HG02870 (cell line): ENCODE measurements at regions not wholly inside any gene's neighbourhood (a gene's known extent, or its start where the extent isn't known, plus 50 kb on each side); places are given as distances from the start of the nearest gene placed in this dataset.
"Not testable (repeated sequence)": the region's sequence is repeated elsewhere in the genome, so short reads cannot be mapped to it uniquely, and the experiment has no call there.

Source experiments
- ATAC-seq: cut with Tn5 transposase; IDR thresholded peaks from one replicate; pipeline ENCODE4 v1.9.1; 2021; ENCODE audit warnings: mild to moderate bottlenecking, moderate library complexity; ENCODE audit not compliant: unreplicated experiment

DNA sequence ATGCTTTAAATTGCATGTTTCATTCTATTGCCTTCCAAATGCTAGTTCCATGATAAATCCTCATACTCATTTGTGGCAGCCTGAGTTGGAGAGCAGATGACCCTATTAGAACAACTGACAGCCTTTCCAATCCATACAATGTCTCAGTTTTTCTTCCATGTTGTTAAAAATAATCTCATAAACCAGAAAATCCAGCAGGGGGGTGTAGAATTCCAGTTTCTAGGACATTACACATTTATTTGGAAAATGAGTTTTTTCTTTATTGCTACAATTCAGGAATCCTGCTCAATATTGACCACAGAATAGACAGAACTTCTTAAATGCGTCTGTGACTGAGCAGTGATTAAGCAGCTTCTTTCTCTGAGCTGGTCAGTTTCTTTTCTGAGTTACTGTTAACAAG is 174.2 kb upstream of the ATP10A start:
- ATAC-seq, result no peak

DNA sequence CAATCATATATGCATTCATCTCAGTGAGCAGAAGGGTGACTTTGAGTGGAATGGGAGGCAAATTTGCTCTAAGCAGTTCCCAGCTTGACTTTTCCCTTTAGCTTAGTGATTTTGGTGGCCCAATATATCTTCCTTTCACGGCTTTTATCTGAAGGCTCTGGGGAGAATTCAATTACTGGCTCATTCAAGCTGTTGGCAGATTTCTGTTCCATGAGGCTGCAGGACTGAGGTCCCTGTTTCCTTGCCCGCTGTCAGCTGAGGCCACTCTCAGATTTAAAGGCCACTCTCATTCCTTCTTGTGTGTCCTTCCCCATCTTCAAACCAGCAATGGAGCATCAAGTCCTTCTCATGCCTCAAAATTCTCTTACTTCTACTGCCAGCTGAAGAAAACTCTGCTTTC is 170.4 kb upstream of the ATP10A start:
- no peak for ATAC-seq

DNA sequence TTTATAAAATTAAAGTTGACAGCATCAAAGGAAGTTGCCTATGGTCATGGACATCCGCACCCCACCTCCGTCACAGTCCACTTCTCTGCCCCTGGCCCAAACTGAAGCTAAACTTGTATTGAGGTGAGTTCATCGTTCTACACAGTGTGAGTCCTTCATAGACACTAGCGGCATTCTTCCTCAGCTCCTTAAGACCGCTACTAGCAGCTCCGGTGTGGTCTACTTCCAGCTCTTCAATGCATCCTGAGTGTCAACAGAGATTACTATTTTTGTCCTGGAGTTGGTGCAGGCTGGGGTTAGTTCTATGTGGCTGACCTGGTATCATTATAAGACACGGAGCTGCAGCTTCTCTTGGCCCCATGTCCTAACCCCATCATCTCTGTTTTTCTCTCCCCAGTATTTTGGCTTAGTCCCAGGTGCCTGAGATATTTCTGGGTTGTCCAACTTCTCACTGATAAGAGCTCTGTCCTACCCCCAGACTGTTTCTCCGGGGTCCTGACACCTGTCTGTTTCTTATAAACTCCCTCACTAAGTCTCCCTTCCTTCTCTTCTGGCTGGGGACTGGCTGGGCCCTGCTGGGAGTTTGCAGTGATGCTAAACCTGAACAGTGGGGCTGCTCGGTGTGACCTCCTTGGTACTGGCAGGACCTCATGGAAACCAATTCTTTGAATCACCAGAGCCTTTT is 169.2 kb upstream of the ATP10A start:
- no peak for ATAC-seq

DNA sequence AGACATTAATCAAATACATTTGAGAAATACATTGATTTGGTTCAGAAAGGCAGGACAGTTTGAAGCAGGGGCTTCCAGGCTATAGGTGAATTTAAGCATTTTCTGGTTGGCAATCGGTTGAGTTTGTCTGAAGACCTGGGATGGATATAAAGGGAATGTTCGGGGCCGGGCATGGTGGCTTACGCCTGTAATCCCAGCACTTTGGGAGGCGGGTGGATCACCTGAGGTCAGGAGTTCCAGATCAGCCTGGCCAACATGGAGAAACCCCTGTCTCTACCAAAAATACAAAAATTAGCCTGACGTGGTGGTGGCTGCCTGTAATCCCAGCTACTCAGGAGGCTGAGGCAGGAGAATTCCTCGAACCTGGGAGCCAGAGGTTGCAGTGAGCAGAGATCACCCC is 166.5 kb upstream of the ATP10A start:
- not testable (repeated sequence) for ATAC-seq

DNA sequence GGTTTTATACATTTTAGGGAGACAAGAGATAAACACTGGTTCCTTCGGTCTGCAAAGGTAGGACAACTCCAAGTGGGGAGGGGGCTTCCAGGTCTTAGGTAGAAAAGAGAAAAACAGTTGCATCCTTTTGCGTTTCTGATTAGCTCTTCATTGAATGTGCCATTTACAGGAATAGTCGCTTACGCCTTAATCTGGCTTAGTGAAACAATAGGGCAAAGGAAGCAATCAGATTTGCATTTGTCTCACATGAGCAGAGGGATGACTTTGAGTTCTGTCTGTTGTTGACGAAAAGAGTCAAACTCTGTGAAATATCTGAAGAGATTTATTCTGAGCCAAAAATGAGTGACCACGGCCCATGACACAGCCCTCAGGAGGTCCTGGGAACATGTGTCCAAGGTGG is 166.0 kb upstream of the ATP10A start:
- no peak for ATAC-seq

DNA sequence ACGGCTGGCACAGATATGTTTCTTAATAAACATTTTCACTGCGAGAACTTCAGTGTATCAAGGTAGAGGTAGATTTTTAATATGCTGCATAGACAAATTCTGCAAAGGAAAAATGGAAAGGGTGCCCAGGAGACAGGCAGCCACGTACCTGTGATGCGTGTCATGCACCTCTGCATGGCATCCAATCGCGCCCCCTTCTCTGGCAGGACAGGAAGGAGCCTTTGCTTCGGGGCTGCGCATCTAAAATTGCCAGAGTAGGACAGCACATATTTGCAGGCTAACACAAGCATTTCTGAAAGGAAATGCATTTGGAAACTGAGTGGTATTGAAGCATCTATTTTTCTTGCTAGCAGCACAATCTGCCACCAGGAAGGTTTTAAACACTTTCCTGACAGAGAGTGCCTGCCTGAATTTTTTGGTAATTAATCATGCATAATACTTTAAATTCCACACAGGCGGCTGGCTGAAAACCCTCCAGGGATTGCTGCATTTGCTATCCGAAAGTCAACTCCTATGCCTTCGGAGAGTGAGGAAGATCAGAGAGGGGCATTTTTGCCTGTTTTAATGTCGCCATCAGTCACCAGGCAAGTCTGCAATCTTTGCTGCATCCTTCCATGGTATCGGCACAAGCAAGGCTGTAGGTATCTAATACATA is 165.1 kb upstream of the ATP10A start:
- ATAC-seq, result no peak

DNA sequence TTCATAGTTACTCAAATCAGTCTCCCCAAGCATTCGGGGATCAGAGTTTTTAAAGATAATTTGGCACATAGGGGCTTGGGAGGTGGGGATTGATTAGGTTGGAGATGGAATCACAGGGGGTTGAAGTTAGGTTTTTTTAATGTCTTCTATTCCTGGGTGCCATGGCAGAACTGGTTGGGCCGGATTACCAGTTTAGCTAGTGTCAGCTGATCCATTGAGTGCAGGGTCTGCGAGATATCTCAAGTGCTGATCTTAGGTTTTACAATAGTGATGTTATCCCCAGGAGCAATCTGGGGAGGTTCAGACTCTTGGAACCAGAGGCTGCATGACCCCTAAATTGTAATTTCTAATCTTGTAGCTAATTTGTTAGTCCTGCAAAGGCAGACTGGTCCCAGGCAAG is 163.5 kb upstream of the ATP10A start:
- ATAC-seq, result not testable (repeated sequence)

DNA sequence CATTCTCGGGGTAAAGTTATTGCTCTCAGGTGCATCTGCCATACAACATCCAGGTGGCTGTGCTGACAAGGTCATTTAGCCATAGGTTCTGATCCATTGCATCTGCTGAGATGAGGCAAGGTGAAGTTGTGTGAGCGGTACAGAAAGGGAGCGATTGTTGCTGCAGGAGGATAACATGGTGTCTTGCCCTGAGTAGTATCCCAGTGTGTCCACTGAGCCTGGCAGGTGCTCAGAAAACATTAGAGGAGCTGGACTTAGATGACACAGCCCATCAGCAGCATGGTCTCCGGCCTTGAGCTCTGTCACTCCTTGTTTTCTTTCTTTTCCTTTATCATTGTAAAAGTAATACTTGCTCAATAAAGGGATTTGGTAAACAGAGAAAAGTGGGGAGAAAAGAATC is 161.1 kb upstream of the ATP10A start:
- ATAC-seq, result no peak

DNA sequence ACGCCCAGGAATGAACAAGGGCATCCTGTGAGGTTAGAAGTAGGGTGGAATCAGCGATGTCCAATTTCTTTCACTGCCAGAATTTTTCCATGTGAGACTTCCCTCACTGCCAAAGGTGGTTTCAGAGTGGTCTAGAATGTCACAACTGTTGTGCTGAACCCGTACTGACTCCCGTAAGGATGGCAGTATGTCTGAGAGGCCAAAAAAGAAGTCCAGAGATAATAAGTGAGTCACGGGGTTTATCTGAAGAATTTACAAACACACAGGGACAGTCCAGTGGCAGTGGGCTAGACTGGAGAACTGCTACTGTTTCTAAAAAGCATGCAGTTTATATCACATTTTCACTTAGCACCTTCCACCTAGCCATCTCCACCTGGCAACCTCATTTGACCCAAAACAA is 160.6 kb upstream of the ATP10A start:
- no peak for ATAC-seq

DNA sequence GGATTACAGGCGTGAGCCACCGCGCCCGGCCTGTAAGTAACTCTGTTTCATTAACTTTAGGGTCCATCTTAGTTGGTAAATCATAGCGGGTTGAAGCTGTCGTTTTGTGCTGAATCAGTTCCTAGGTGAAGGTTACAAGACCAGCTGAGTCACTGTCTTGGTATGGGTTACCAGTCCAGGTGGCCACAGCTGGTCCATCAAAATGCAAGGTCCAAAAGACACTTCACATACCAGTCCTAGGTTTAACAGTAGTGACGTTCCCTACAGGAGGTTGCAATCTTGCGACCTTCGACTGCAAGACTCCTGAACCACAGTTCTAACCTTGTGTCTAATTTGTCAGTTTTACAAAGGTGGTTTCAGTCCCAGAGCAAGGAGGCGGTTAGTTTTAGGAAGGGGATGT is 160.1 kb upstream of the ATP10A start:
- no peak for ATAC-seq

DNA sequence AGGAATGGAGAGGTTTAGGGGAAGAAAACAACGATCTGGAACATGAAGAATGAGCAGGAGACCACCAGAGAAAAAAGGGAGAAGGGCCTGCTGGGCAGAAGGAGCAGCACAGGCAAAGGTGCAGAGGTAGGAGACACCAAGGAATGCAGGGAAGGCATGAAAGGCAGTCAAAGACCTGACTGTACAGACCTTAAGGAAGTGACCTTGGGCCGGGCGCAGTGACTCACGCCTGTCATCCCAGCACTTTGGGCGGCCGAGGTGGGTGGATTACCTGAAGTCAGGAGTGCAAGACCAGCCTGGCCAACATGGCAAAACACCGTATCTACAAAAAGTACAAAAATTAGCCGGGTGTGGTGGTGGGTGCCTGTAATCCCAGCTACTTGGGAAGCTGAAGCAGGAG is 157.7 kb upstream of the ATP10A start:
- no peak for ATAC-seq

DNA sequence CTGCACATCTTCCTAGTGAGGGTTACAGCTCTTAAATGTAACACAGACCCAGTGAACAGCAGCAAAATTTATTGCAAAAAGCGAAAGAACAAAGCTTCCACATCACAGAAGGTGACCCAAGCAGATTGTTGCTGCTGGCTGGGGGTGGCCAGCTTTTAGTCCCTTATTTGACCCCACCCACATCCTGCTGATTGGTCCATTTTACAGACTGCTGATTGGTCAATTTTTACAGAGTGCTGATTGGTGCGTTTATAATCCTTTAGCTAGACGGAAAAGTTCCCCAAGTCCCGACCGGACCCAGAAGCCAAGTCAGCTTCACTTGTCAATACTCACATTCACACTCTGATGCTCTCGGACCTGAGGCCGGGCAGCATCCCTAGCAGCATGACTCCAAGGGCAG is 154.5 kb upstream of the ATP10A start:
- ATAC-seq, result no peak

DNA sequence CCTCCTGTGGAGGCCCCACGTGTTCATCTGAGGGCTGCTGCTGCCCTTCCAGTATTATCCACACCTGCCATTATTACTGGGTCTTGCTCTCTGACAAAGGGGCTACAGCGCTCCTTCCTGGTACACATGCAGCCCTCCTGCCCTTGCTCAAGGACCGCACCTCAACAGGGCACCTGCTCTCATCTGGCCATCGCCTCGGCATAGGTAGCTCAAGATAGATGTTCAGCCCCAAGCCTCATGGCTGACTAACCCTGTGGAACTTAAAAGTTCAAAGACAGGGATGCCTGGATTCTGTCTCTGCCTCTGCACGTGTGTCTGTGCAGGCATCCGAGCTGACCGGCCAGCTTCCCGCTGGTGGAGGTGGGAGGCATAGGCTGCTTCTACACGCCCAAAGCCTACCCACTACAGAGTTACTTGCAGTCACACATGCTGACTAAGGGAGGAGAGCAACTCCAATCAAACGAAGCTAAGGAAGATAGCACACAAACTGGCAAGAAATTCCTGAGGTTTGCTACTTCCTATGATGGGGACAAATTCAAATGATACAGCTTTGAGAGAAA is 152.5 kb upstream of the ATP10A start:
- no peak for ATAC-seq

DNA sequence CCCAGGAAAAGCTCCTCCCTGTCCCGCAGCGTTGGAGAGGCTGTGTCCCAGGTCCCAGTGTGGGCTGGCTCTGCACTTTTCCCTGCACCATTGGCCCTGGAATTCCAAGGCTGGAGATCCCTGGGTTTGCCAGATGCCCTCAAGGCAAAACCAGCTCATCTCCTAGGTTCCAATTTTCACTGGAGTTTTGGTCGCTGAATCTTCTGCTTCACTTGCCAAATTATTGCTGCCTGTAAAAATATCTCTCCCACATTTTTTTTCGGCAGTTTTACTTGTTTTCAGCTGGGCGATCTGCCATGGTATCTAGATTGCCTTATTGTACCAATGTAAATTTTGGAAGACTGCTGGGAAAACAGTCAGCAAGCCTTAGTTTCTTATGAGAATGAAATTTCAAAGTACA is 150.9 kb upstream of the ATP10A start:
- no peak for ATAC-seq

DNA sequence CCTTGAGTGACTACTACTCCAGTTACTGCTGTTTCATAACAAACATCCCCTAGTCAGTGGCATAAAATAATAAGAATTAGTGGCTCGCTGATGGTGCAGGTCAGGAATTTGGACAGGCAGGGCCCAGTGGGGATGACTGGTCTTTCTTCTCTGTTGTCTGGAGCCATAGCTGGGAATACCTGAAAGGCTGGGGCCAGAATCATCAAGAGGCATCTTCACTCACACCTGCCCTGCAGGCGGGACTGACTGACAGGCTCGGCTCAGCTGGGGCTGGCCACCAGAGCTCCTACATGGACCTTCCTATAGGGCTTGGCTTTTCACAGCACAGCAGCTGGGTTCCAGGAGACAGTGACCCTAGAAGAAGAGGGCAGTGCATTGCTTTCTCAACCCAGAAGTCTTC is 148.8 kb upstream of the ATP10A start:
- ATAC-seq, result no peak

DNA sequence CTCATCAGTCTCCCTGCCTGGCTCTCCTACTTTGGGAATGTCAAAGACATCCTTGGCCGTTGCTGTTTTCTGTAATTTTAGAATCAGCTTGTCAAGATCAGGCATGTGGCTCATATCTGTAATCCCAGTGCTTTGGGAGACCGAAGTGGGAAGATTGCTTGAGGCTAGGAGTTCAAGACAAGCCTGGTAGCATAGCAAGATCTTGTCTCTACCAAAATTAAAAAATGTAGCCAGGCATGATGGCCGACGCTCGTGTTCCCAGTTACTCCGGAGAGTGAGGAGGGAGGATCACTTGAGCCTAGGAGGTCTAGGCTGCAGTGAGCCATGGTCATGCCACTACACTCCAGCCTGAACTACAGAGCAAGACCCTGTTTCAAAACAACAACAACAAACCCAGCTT is 144.0 kb upstream of the ATP10A start:
- ATAC-seq, result no peak

DNA sequence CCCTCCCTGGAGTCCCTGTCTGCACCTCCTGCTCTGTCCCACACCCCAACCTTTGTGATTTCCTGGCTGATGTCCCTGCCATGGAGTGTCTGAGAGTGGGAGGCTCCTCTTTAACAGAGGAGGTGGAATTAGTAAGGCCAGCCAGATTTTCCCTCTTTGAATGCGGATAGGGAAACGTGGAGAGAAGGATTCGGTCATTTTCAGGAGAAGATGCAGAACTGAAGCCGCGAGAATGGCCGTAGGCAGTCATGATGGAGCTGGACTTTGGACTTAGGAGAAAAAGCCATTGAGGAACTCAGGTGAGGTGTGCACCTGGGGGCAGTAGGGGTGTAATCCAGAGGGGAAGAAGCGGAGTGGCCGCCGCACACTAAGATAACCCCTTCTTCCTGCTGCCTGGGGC is 138.1 kb upstream of the ATP10A start:
- no peak for ATAC-seq

DNA sequence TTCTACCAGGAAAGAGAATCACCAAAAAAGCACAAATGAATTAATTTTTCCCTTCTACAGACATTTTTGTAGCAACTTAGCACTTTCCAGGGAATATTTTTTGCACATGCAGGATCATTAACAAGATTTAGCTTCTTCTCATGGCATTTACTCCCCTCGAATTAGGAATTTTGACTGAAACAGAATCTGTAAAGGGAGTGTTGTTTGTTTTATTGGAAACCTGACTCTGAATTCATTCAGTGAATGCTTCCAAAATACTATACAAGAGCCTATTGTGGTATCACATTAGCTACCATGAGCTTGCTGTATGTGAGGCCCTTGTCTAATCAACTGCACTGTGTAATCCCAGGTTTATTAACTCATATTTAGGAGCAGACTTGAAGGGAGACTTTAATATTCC is 130.4 kb upstream of the ATP10A start:
- ATAC-seq, result no peak

DNA sequence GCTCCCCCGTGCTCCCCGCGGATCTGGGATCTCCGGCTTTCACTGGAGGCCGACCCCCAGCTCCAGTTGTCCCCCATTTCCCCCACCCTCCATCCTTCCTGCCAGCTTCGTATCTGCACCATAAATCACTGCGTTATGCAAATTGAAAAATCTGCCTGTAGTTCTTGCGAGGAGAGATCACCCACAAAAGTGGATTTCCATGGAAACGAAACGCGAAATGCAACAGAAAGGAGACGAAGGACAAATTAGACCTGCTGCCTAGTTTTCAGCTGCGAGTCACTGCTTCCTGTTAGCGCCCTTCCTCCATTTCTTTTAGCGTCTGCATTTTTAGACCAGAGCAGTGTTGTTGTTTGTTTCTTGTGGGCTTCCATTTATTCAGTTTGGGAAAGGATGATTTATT is 127.1 kb upstream of the ATP10A start:
- ATAC-seq, result no peak

DNA sequence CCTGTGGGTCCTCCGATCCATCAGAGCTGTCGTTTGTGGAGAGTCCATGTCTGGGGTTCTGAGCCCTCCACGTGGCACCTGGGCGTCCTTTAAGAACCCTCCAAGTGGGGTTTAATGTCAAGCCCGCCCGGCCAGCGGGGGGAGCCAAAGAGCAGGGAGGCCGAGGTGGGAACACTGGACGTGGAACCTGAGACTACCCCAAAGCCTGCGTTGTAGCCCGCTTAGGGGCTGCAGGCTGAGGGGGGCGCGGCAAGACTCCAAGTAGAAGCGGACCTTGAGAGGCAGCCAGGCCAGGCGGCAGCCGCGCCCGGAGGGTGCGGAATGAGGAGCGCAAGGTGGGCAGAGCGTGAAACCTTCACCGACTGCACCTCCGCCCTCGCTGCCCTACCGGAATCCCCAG is 126.2 kb upstream of the ATP10A start:
- ATAC-seq, result no peak

DNA sequence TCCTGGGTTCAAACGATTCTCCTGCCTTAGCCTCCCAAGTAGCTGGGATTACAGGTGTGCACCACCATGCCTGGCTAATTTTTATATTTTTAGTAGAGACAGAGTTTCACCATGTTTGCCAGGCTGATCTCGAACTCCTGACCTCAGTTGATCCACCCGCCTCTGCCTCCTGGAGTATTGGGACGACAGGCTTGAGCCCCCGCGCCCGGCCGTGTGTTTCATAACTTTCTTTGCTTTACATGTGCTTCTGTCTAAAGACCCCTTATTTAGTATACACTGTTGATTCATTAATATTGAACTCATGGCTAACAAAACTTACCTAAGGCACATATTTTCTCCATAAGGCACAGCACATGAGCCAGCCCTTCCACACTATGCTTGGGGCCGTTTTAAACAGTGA is 125.6 kb upstream of the ATP10A start:
- not testable (repeated sequence) for ATAC-seq

DNA sequence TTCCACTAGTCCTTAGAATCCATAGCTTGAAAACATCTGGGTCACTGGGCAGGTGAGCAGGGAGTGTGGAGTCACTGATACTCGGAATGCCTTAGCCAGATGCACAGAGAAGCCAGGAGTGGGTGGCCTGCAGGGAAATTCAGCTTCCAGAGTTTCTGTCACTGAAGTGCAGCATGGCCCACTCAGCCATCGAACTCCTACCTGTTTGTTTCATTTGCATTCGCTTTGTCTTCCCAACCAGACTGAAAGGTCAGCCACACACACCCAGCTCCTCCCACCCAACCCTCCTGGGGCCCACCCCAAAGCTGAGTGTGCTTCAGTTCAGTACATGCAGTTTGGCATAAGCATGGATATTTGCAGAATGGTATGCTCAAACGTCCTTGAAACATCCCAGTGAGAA is 124.5 kb upstream of the ATP10A start:
- ATAC-seq, result no peak

DNA sequence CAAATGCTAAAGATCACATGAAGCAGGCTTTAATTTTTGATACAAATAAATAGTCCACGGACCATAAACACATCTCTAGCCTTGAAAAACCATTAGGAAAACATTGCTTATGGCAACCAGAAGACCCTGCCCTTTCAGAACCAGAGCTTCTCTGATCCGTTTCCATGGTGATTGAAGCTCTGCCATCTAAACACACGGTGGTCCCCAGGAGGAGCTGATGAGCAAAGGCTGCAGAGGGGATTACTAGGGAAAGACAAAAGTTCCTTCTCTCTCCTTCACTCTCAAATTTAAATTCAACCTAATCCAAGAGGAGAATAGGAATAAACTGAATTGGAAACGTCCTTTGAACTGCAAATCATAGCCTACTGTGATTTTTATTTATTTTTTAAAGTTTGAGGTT is 122.0 kb upstream of the ATP10A start:
- ATAC-seq, result no peak
